ENCODE measurements at regions not wholly inside any gene's neighbourhood (a gene's known extent, or its start where the extent isn't known, plus 50 kb on each side); places are given as distances from the start of the nearest gene placed in this dataset.

DNA sequence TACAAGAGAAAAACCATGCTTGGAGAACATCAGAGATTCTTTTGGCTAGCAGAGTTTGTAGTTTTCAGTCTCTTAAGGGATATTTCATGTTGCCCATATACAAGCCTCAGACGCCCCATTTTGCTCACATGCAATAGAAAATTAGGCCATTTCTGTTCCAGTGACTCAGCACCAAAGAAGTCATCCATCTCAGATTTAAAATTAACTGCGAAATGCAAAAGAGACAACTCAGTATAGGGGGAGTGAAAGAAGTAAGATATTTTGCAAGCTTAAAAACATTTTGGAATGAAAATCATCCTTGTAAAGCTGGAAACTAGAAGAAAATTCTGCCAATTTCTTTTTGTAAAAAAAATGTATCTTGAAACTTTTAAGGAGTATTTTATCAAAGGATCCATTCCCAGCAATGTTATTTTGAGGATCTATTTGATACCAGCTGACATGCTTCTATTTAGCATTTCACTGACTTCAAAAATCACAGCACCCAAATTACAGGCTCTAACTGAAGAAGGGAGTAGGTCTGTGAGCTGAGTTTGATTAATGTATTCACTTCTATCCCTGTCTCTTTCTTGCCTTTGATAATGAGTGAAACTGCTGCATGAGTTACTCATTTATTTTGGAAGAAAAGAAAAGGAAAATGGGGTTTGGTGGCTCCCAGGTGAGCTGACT lies 223.7 kb upstream of the SULF2 start:
- TF ChIP-seq ISL1 (CRISPR knock-in tag; IDR thresholded peaks at IDR 0.05) = no peak
- TF ChIP-seq ARNTL (CRISPR knock-in tag; IDR thresholded peaks at IDR 0.05; ENCODE audit: borderline replicate concordance, low read depth) = no peak
- ATAC-seq = no peak

GRCh38 chr20:48007351-48007750 lies 222.1 kb upstream of the SULF2 start:
- TF ChIP-seq SNAI2 (CRISPR knock-in tag; IDR thresholded peaks at IDR 0.05) (no peak), TSHZ2 (CRISPR knock-in tag; IDR thresholded peaks at IDR 0.05) (no peak), ZC3H10 (CRISPR knock-in tag; IDR thresholded peaks at IDR 0.05) (no peak), TCF4 (CRISPR knock-in tag; IDR thresholded peaks at IDR 0.05; ENCODE audit: borderline replicate concordance) (no peak), CSDC2 (CRISPR knock-in tag; IDR thresholded peaks at IDR 0.05) (no peak), GLIS3 (CRISPR knock-in tag; IDR thresholded peaks at IDR 0.05) (no peak), CREB5 (CRISPR knock-in tag; IDR thresholded peaks at IDR 0.05; ENCODE audit: low read depth) (no peak), PATZ1 (CRISPR knock-in tag; IDR thresholded peaks at IDR 0.05; ENCODE audit: borderline replicate concordance) (no peak), CSRNP3 (CRISPR knock-in tag; IDR thresholded peaks at IDR 0.05) (no peak), ZFP3 (CRISPR knock-in tag; IDR thresholded peaks at IDR 0.05) (no peak), ARNTL (CRISPR knock-in tag; IDR thresholded peaks at IDR 0.05; ENCODE audit: borderline replicate concordance, low read depth) (no peak), TOX (CRISPR knock-in tag; IDR thresholded peaks at IDR 0.05; ENCODE audit: borderline replicate concordance) (no peak), ESRRG (CRISPR knock-in tag; IDR thresholded peaks at IDR 0.05) (no peak), POU6F1 (CRISPR knock-in tag; IDR thresholded peaks at IDR 0.05; ENCODE audit: borderline replicate concordance, low read depth) (no peak)
- no peak for ATAC-seq

- no peak for ATAC-seq
- no peak for TF ChIP-seq ZFP3 (CRISPR knock-in tag; IDR thresholded peaks at IDR 0.05)
- TF ChIP-seq ZFP30 (CRISPR knock-in tag; IDR thresholded peaks at IDR 0.05) = no peak
- TF ChIP-seq CSRNP3 (CRISPR knock-in tag; IDR thresholded peaks at IDR 0.05) = no peak
- no peak for TF ChIP-seq RARB (CRISPR knock-in tag; IDR thresholded peaks at IDR 0.05)
- TF ChIP-seq PPARA (CRISPR knock-in tag; IDR thresholded peaks at IDR 0.05; ENCODE audit: borderline replicate concordance) = no peak
- no peak for TF ChIP-seq ZC3H10 (CRISPR knock-in tag; IDR thresholded peaks at IDR 0.05)
- no peak for TF ChIP-seq ARNTL (CRISPR knock-in tag; IDR thresholded peaks at IDR 0.05; ENCODE audit: borderline replicate concordance, low read depth)
- no peak for TF ChIP-seq TSHZ2 (CRISPR knock-in tag; IDR thresholded peaks at IDR 0.05)
- TF ChIP-seq TOX (CRISPR knock-in tag; IDR thresholded peaks at IDR 0.05; ENCODE audit: borderline replicate concordance) = no peak
- TF ChIP-seq CREB5 (CRISPR knock-in tag; IDR thresholded peaks at IDR 0.05; ENCODE audit: low read depth) = no peak
These were observed 221.0 kb upstream of the SULF2 start for GRCh38 chr20:48006036-48006833.

All from SK-N-SH treated with all-trans-retinoic acid at 6 μM for 48 hours (cell line).